GM12878 (cell line): ENCODE measurements at regions not wholly inside any gene's neighbourhood (a gene's known extent, or its start where the extent isn't known, plus 50 kb on each side); places are given as distances from the start of the nearest gene placed in this dataset.

ENCODE experiments used
- ATAC-seq: fragments of 200-7000 bp; cut with Tn5 transposase; 3 replicates; pipeline ENCODE4 v1.9.1; 2020; ENCODE audit warnings: mild to moderate bottlenecking, moderate library complexity
- BruUV-seq: library from RNA; stranded (reverse); fragments of 400-500 nt; replicated peaks from 2 replicates; lab custom pipeline; 2021; lab: Mats Ljungman, UMichigan
- CTCF ChIA-PET: fragments of 300-600 bp; sonication (Branson Sonifier 250); formaldehyde crosslinking; extraction: SDS; loops from one replicate; lab custom pipeline; 2021; ENCODE audit warnings: inconsistent platforms; lab: Yijun Ruan, JAX
- POLR2A ChIA-PET: fragments of 350-600 bp; formaldehyde crosslinking; extraction: SDS; loops from one replicate; lab custom pipeline; 2021; ENCODE audit warnings: inconsistent platforms; lab: Charles Lee
- RAD21 ChIA-PET: fragments of 300-600 bp; sonication (Branson Sonifier 250); formaldehyde crosslinking; loops from one replicate; lab custom pipeline; 2023; ENCODE audit warnings: antibody characterized with exemption; ENCODE audit not compliant: unreplicated experiment; lab: Charles Lee
- SMC1A ChIA-PET: fragments of 300-600 bp; sonication (Branson Sonifier 250); formaldehyde crosslinking; loops from one replicate; lab custom pipeline; 2023; ENCODE audit not compliant: unreplicated experiment, uncharacterized antibody; lab: Charles Lee
- DNase-seq: peaks from one replicate; pipeline ENCODE4 v3.0.0-alpha.2; 2011; ENCODE audit warnings: low read depth, low spot score
- FAIRE-seq: peaks from 3 replicates; lab custom pipeline; 2011; peaks lifted over from hg19 to GRCh38; lab: Jason Lieb, UNC
- H2AFZ ChIP-seq: 2 replicates; pipeline ENCODE4 v1.6.0; 2011; ENCODE audit warnings: low read depth, low read length, control low read depth; ENCODE audit not compliant: control insufficient read depth
- H3K27ac ChIP-seq: 2 replicates; pipeline ENCODE4 v1.5.1; 2011; ENCODE audit warnings: control low read depth; ENCODE audit not compliant: control insufficient read depth, insufficient read depth
- H3K27me3 ChIP-seq, 2 experiments: replicated peaks in 1 of 2; 2 replicates each; pipeline versions ENCODE4 v1.6.0 to v1.6.1; 2011; ENCODE audit warnings: low read length in 1 of 2; ENCODE audit not compliant: control insufficient read depth in 2 of 2, insufficient read depth in 2 of 2
- H3K36me3 ChIP-seq, 2 experiments: 2 replicates each; pipeline ENCODE4 v1.5.1; 2011; ENCODE audit warnings: low read length in 1 of 2; ENCODE audit not compliant: control insufficient read depth in 2 of 2, insufficient read depth in 2 of 2
- H3K4me1 ChIP-seq: 2 replicates; pipeline ENCODE4 v1.6.1; 2011; ENCODE audit warnings: mild to moderate bottlenecking, low read length, moderate library complexity, mixed read lengths; ENCODE audit not compliant: control insufficient read depth, insufficient read depth
- H3K4me2 ChIP-seq: 2 replicates; pipeline ENCODE4 v1.6.0; 2011; ENCODE audit warnings: control low read depth; ENCODE audit not compliant: control insufficient read depth, insufficient read depth
- H3K4me3 ChIP-seq: fragments of 200-600 bp; sonication (generic); 2 replicates; pipeline ENCODE4 v1.5.1; 2016
- H3K79me2 ChIP-seq: 2 replicates; pipeline ENCODE4 v1.6.0; 2011; ENCODE audit warnings: low read length; ENCODE audit not compliant: control insufficient read depth, insufficient read depth
- H3K9ac ChIP-seq: 2 replicates; pipeline ENCODE4 v1.8.0; 2011; ENCODE audit warnings: low read length, control low read depth, mixed read lengths; ENCODE audit not compliant: control insufficient read depth, insufficient read depth
- H3K9me3 ChIP-seq: replicated peaks from 3 replicates; pipeline ENCODE4 v1.5.1; 2011; ENCODE audit warnings: mild to moderate bottlenecking, low read length; ENCODE audit not compliant: control insufficient read depth, insufficient read depth
- H4K20me1 ChIP-seq: 2 replicates; pipeline ENCODE4 v1.6.0; 2011; ENCODE audit not compliant: control insufficient read depth, insufficient read depth
- BACH1 ChIP-seq: fragments of 450-650 bp; IDR thresholded peaks from 2 replicates; pipeline ENCODE4 v1.6.1; 2017; ENCODE audit warnings: mild to moderate bottlenecking, borderline replicate concordance
- BHLHE40 ChIP-seq, 2 experiments: fragments of 450-650 bp in 1 of 2; IDR thresholded peaks; 2 replicates each; pipeline ENCODE4 v1.6.1; 2011 to 2017; ENCODE audit warnings: low read depth in 2 of 2, borderline replicate concordance in 1 of 2, improper control_type of control experiment in 1 of 2, low read length in 1 of 2, mild to moderate bottlenecking in 1 of 2
- BRCA1 ChIP-seq: IDR thresholded peaks from 2 replicates; pipeline ENCODE4 v1.6.1; 2011; ENCODE audit warnings: low read depth, low read length, improper control_type of control experiment
- KDM1A ChIP-seq: fragments of 200-600 bp; sonication (generic); IDR thresholded peaks from 2 replicates; pipeline ENCODE4 v1.6.1; 2016; ENCODE audit warnings: borderline replicate concordance
- MTA2 ChIP-seq: fragments of 450-650 bp; IDR thresholded peaks from 2 replicates; pipeline ENCODE4 v1.6.1; 2016; ENCODE audit warnings: low read depth, mild to moderate bottlenecking, moderate library complexity
- NFXL1 ChIP-seq: fragments of 450-650 bp; IDR thresholded peaks from 2 replicates; pipeline ENCODE4 v1.6.1; 2017; ENCODE audit warnings: antibody characterized with exemption, mild to moderate bottlenecking, borderline replicate concordance
- NRF1 ChIP-seq: conservative IDR thresholded peaks from 2 replicates; pipeline ENCODE4 v1.6.1; 2011; ENCODE audit warnings: mild to moderate bottlenecking, low read depth, low read length, improper control_type of control experiment
- PBX3 ChIP-seq: IDR thresholded peaks from 2 replicates; pipeline ENCODE4 v1.6.1; 2011; ENCODE audit warnings: mild to moderate bottlenecking, low read depth, low read length, moderate library complexity; ENCODE audit not compliant: insufficient replicate concordance
- RAD21 ChIP-seq: IDR thresholded peaks from 2 replicates; pipeline ENCODE4 v1.6.1; 2011; ENCODE audit warnings: mild to moderate bottlenecking, low read depth, low read length, moderate library complexity; ENCODE audit not compliant: insufficient read depth
- RAD51 ChIP-seq: fragments of 450-650 bp; IDR thresholded peaks from 2 replicates; pipeline ENCODE4 v1.6.1; 2016; ENCODE audit warnings: moderate library complexity, mild to moderate bottlenecking, inconsistent platforms
- ZNF217 ChIP-seq: fragments of 450-650 bp; IDR thresholded peaks from 2 replicates; pipeline ENCODE4 v1.6.1; 2017; ENCODE audit warnings: antibody characterized with exemption, mild to moderate bottlenecking
- ZNF622 ChIP-seq: fragments of 450-650 bp; IDR thresholded peaks from 2 replicates; pipeline ENCODE4 v1.6.1; 2017; ENCODE audit warnings: mild to moderate bottlenecking, inconsistent platforms
- WGBS: methylation state at CpG from one replicate; pipeline ENCODE4 v1.1.6; 2016; ENCODE audit warnings: low lambda C conversion rate; ENCODE audit not compliant: insufficient replicate concordance, insufficient coverage; ENCODE audit errors: missing lambda C conversion rate; 5-methylcytosine and 5-hydroxymethylcytosine counted together
- in situ Hi-C: fragments of 300-500 bp; cut with MboI; formaldehyde crosslinking; loops from 9 replicates; pipeline ENCODE4 v1.14.3; 2018; ENCODE audit warnings: mixed read lengths
- intact Hi-C: fragments of 100-400 bp; cut with micrococcal nuclease; formaldehyde crosslinking; loops from one replicate; pipeline ENCODE4 v1.14.2; 2022; ENCODE audit not compliant: unreplicated experiment
- TF ChIP-seq, protein P1 (sequence below): fragments of 450-650 bp; conservative IDR thresholded peaks from 2 replicates; pipeline ENCODE4 v1.6.1; 2017; ENCODE audit warnings: mild to moderate bottlenecking, moderate library complexity
- TF ChIP-seq, protein P2 (sequence below): fragments of 450-650 bp; IDR thresholded peaks from 2 replicates; pipeline ENCODE4 v1.6.1; 2016; ENCODE audit warnings: mild to moderate bottlenecking

DNA sequence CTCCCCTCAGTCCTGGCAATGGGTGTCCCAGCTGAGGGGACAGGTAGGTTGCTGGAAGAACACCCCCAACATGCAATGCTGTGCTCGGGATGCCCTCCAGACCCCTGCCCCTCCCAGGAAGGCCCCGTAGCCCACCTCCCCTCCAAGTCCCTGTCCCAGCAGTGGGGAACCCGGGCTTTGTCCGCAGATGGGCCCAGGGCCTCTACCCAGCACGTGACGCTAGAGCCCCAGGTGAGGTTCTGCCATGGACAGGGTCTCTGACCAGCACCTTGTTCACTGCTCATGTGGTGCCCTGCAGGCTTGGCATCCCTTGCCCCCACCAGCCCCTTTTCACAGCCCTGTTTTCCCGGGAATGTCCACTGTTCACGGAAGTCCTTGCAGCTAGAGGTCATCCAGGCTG, 220.0 kb upstream of the SGCG start:
- no TSS peak for BruUV-seq
- Histone ChIP-seq H3K36me3 (no peaks in the 10 kb centered on the region), H3K4me3 (no peak overlapping the region), H3K4me1 (no peaks in the 10 kb centered on the region), H3K27ac (no peak overlapping the region), H3K27me3 (no peaks in the 10 kb centered on the region), H3K9ac (no peak overlapping the region), H2AFZ (no peak overlapping the region), H3K4me2 (no peak overlapping the region), H3K79me2 (no peaks in the 10 kb centered on the region), H4K20me1 (no peaks in the 10 kb centered on the region), H3K9me3 (no peaks in the 10 kb centered on the region)
- FAIRE-seq (no peak), ATAC-seq (no peak), DNase-seq (no peak)
- 58% methylated on average over 8 of the region's 8 CpGs for WGBS
- ChIA-PET CTCF (interaction anchor here (0.6 kb wide), 1 partner anchor 616 kb away, joined by 3 read pairs; no protein-coding TSS in a partner anchor), RAD21 (interaction anchor here (1.0 kb wide), 1 partner anchor 158 kb away, joined by 3 read pairs; no protein-coding TSS in a partner anchor), SMC1A (interaction anchor here (0.6 kb wide), 1 partner anchor 180 kb away, joined by 3 read pairs; no protein-coding TSS in a partner anchor), POLR2A (no interaction called here)
- TF ChIP-seq KDM1A (no peak), PBX3 (no peak), NRF1 (no peak), RAD51 (no peak), NFXL1 (no peak), RAD21 (no peak), BACH1 (no peak), ZNF622 (no peak), ZNF217 (no peak), MTA2 (no peak), BHLHE40 (IDR thresholded peaks at IDR 0.05; ENCODE audit: borderline replicate concordance in 1 of 2, low read depth in 2 of 2, low read length in 1 of 2) (no peak), BRCA1 (no peak)
- TF ChIP-seq, protein P1, sequence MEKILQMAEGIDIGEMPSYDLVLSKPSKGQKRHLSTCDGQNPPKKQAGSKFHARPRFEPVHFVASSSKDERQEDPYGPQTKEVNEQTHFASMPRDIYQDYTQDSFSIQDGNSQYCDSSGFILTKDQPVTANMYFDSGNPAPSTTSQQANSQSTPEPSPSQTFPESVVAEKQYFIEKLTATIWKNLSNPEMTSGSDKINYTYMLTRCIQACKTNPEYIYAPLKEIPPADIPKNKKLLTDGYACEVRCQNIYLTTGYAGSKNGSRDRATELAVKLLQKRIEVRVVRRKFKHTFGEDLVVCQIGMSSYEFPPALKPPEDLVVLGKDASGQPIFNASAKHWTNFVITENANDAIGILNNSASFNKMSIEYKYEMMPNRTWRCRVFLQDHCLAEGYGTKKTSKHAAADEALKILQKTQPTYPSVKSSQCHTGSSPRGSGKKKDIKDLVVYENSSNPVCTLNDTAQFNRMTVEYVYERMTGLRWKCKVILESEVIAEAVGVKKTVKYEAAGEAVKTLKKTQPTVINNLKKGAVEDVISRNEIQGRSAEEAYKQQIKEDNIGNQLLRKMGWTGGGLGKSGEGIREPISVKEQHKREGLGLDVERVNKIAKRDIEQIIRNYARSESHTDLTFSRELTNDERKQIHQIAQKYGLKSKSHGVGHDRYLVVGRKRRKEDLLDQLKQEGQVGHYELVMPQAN, result no peak
- TF ChIP-seq, protein P2, sequence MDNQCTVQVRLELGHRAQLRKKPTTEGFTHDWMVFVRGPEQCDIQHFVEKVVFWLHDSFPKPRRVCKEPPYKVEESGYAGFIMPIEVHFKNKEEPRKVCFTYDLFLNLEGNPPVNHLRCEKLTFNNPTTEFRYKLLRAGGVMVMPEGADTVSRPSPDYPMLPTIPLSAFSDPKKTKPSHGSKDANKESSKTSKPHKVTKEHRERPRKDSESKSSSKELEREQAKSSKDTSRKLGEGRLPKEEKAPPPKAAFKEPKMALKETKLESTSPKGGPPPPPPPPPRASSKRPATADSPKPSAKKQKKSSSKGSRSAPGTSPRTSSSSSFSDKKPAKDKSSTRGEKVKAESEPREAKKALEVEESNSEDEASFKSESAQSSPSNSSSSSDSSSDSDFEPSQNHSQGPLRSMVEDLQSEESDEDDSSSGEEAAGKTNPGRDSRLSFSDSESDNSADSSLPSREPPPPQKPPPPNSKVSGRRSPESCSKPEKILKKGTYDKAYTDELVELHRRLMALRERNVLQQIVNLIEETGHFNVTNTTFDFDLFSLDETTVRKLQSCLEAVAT, result no peak
- intact Hi-C loops (no loop called here), in situ Hi-C loops (no loop called here)
